ENCODE measurements at regions not wholly inside any gene's neighbourhood (a gene's known extent, or its start where the extent isn't known, plus 50 kb on each side); places are given as distances from the start of the nearest gene placed in this dataset.

DNA sequence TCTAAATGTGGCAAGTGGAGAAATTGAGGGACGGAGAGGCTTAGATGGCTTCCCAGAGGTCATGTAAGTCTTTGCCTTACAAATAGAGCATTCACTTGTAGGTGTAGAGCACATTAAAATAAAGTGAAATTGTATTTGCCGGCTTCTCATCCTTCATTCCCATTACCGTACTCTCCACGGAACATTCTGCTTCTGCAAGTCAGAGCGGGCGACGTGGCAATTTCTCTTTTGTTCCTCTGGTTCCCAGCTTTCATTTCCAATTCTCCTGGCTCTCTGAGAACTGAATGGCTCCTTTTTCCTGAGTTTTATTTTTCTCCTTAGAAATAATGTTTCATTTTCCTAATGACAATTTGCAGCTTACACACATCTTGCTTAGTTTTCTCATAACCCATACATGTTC, 51.3 kb upstream of the PFKP start:
- DNase-seq = no peak

DNA sequence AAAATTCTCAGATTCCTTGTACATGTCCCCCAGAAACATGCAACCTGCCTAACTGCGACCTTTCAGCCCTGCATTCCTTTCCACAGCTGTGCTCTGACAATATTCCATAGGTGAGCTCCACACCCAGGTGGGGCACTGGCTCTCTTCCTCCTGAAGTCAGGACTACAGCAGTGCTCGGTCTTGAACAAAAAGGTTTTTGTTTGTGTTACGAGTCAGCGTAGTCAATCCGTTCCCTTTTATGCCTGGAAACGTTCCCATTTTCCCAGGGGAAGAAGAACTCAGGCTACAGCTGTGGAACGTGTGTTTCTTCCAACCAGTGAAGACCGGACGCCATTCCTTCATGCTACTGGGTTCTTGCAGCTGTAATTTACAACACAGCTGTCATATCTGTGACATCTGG, 52.4 kb upstream of the PFKP start:
- DNase-seq = no peak

DNA sequence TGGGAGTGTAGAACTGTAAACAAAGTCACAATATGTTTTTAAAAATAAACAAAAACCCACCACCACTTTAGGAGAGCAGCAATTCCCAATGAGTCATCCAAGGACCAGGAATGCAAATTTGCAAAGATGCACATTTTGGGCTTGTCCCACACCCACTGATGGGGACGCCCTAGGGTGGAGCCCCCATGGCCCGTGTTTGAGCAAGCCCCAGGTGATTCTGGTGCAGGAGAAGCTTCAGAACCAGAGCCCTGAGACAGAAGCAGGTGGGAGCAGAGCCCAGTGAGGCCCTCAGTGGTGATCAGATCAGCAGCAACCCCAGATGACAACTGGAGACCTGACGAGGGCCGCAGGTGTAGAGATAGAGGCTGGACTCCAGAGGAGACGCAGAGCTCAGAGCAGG, 55.1 kb upstream of the PFKP start:
- DNase-seq = no peak

DNA sequence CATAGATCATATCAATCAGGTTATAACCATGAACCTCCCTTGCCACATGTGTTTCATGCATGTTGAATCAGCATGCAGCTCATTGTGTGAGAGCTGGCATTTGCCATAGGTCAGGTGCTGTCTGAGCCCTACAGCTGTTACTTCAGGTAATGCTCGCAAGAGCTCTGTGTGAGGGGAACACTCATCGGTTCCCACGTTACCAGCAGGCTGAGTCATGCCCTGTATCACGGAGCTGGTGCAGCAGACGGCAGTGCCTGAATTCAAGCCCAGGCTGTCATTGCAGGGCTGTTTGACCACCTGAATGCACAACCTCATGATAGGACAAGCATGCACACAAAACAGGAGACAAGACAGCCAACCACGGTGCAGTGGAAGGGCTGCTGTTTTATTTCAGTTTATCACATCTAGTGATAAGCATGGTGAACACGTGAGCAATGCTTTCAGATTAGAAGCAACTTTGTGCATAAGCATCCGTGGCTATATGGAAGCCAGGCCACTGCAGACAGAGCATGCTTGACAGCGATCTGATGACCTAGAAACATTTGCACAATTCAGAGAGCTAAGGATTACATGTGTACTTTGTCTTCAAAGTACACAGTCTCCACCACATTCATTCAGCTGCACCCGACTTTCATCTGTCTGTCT, 56.4 kb upstream of the PFKP start:
- no peak for DNase-seq

DNA sequence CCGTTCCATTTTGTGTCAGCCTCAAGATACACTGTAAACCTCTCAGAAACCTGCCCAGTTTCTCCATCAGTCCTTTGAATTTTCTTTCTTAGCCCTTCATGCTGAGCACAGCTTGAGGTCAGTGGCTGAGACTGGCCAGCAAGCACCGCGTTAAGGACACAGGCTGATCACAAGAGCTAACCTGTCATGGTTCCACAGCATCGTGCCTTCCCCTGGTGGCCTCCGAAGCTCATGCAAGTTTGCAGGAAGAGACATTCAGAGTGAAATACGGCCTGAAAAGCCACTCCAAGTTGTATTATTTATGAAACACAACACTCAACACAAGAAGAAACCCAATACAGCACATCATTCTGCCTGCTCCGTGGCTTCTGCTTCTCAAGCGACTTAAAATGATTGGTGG, 57.0 kb upstream of the PFKP start:
- DNase-seq = no peak

DNA sequence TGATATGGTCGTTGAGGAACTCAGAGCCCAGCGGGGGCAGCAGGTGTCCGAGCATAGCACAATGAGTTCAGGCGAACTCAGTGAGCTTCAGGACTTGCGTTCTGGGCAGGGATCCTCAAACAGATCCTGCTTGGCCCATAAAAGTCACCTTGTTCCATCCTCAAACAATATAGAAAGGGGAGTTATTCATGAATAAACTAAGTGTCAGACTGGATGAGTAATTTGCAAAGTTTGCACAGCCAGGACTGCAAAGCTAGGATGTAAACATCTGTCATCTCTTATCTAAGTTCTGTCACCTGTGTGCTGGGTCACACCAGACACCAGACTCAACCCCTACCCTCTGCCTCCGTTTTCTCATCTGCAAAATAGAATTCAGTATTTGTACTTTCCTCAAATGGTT, 58.0 kb upstream of the PFKP start:
- no peak for DNase-seq

GRCh38 chr10:3008518-3009195, 58.7 kb upstream of the PFKP start:
- DNase-seq = no peak

DNA sequence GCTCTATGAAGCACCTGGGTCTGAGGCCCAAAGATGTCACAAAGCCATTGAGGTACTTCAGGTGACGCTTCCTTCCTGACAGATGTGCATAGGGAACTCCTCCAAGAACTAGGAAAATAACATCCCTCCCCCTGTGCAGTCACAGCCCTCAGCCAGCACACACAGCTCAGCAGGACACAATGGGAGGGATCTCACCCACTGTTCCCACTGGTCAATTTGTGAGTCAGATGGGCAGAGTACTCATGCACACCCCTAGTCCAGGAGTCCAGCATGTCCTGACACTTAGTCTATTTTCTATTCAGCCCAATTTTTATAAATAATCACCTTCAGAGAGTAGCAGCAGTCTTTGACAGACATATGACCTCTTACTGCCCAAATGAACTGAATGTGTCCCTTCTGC, 60.7 kb upstream of the PFKP start:
- DNase-seq = no peak

GRCh38 chr10:3006093-3006492, 61.3 kb upstream of the PFKP start:
- no peak for DNase-seq

GRCh38 chr10:3002304-3002703, 65.0 kb upstream of the PFKP start:
- DNase-seq = no peak

DNA sequence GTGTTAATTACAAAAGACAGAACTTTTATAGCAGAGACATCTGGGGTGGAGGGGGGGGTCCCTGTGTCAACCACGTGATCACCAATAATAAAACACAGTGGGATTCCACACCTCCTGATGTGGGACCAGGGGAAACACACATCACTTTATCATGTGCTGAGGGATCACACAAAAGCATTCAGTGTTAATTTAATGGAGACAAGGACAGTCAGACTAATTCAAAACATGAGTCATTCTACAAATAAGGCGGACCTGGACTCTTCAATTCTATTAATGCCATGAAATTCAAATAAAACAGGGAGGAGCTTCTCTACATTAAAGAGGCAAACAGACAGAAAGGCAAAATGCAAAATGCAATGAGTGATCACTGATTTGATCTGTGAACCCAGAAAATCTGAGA, 67.3 kb upstream of the PFKP start:
- DNase-seq = no peak

GRCh38 chr10:2994221-2994961, 73.0 kb upstream of the PFKP start:
- no peak for DNase-seq

GRCh38 chr10:2993636-2994035, 73.7 kb upstream of the PFKP start:
- no peak for DNase-seq

DNA sequence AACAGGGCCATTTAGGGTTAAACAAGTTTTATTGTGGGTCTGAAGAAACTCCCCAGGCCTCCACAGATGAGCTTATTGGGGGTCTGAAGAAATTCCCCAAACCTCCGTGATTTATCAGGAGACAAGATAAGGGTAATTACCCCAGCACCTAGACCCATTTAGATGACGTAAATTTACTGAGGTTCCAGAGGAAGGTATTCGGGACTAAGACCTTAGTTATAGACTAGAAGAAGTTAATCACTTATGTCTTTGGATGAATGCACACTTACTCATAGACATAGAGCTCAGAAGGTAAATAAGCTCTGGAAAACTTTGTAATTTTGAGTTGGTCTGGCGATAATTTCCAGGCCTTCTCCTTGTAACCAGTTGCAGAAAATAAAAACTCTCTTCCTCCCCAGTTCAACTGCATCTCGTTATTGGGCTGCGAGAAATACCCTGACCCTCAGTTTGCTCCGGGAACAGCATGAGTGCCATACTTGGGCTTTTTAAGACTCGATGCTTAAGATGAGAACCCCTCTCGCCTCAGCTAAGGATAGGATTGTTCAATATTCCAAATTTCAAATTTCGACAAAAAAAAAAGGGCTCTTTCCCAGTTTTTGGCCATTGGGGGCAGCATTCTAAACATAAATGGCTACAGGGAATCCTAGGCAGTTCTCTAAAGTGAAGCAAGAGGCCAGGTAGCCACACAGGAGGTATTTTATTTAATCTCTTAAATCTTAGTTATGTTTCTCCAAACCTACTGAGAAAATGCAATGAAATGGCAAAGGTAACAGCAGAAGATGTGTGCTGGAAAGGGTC, 74.7 kb upstream of the PFKP start:
- DNase-seq = no peak

DNA sequence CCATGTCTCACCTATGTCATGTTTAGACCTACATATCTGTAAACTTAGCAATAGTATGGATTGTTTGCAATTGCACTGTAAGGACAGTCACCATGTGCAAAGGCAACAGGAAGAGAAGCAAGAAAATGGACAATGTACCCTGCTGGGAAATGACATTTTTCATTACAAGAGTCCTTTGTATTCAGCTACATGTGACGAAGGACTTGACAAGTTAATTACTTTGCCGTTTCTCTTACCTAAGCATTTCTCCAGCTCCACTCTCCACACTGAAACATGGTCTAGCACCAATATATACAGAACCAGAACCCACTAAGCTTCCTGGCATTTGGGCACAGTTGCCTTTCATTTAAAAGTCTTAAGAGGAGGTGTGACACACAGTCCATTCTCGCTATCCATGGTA, 76.6 kb upstream of the PFKP start:
- no peak for DNase-seq

DNA sequence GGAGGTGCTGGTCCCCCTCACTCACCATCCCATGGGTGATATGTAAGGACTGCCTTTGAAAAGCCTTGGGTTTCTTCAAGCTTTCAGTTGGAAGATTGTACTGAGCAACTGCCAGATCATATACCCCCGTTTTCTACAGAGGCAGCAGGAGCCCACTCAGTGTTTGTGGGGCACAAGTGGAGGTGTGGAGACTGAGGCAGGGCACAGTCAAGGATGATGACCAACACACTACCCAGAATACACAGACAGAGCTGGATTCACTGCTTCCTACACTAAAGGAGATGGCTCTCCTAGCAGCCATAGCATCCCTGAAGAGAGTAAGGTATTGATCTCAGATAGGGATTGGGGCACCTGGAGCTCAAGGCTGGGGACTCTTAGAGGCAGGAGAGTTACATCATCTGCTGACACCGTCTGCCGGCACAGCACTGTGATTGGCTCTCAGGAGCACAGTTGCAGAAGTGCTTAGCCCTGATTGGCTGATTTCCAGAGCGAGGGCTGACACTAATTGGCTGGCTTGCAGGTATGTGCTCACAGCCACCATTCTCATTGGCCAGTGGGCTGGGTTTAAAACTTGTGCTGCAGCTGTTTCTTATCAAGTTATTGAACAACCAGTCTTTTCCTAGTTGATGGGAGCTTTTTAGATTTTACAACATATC, 77.9 kb upstream of the PFKP start:
- no peak for DNase-seq

DNA sequence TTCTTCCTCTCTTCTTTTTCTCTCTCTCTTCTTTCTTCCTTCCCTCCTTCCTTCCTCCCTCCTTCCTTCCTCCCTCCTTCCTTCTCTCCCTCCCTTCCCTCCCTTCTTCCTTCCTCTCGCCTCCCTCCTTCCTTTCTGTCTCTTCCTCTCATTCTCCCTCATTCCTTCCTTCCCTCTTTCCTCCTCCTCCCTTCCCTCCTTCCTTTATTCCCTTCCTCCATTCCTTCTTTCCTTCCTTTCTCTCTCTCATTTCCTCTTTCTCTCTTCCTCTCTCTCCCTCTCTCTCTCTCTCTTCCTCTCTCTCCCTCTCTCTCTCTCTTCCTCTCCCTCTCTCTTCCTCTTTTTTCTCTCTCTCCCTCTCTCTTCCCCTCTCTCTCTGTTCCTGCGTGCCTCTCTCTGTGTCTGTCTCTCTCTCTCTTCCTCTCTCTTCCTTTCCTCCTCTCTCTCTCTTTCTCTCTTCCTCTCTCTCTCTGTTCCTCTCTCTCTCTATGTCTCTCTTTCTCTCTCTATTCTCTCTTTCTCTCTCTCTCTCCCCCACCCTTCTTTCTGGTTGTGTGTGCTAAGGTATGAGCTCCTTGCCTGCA, 80.1 kb upstream of the PFKP start:
- DNase-seq = no peak

- no peak for DNase-seq
Measured at GRCh38 chr10:2986391-2986801, 81.0 kb upstream of the PFKP start.

GRCh38 chr10:2985729-2986232, 81.6 kb upstream of the PFKP start:
- DNase-seq = no peak

DNA sequence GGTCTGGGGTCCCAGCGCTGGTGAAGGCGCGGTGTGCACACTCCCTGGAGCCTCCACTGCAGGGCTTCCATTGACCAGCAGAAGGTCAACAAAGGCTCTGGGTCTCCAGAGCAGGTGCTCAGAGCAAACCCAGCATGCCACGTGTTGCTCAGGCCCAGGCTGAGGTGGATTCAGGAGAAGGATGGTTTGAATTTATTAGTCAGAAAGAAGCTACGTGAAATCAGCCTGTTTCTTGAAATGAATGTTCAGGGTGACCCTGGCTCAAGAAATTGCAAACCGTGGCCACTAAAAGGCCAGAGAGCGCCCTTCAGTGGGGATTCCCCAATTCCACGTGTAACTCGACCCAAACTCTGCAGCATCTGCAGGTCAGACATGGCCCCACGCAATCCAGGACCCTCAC, 82.7 kb upstream of the PFKP start:
- DNase-seq = no peak

GRCh38 chr10:2982146-2982545, 85.2 kb upstream of the PFKP start:
- no peak for DNase-seq

DNA sequence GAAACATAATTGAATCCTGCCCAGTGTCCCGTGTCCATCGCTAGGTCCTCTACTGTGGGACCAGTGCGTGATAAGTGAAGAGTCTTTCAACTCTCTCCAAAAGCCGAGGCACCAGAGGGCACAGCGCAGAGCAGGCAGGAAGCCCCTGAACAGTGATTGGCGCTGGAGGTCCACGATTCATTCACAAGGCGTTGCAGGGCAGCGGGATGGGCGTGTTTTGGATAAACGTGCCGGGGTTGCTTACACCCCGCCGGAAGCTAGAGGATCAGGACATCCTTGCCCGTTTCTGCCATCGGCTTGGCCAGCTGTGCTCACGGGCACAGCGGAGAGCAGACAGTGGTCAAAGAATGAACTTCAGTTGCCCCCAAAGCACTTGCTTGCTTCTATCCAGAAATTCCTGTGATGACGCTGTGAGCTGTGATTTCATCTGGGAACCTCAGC, 86.0 kb upstream of the PFKP start:
- no peak for DNase-seq
